GM21576 (cell line): ENCODE measurements at regions not wholly inside any gene's neighbourhood (a gene's known extent, or its start where the extent isn't known, plus 50 kb on each side); places are given as distances from the start of the nearest gene placed in this dataset.

ENCODE experiments used
- ATAC-seq: cut with Tn5 transposase; IDR thresholded peaks from one replicate; pipeline ENCODE4 v1.9.1; 2021; ENCODE audit warnings: mild to moderate bottlenecking, moderate library complexity; ENCODE audit not compliant: unreplicated experiment

DNA sequence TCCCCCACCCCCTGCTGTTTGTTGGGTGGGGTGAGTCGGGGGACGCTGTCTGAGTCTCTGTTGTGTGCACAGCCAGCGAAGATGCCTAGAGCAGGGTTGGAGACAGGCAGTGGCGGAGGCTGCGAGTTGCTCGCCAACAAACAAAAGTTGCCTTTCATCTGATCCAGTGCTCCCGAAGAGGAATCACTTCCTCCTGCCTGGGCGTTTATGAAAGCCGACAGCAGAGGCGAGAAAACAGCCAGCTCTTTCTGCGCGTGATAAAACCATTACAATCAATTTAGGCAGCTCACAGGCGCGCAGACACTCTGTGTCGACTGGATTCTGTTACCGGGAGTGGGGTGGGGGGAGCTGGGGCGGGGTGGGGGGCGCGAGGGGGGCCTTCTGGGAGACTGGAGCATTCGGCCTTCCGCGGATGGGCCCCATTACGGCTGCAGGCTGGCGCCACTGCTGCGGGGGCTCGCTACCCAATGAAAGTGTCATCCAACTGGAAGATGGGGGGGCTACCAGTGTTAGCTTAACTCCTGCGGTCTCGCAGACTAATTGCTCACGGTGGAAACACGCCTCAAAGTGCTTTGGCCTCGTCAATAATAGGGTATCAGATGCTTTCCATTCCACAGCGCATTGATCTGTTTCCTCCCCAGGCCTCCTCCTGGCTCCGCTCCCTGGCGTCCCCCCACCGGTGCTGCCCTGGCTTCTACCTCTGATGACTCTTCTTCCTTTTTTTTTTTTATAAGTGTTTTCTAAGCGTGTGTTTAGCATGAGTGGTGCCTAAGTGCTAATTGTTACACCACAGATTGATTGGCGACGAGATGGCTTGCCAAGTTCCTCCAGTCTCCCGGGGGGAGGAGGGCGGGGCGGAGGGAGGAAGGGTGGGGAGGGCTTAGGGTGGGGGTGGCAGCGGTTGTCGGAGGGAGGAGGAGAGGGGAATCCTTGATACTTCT is 678.4 kb downstream of the MED13L start:
- no peak for ATAC-seq

DNA sequence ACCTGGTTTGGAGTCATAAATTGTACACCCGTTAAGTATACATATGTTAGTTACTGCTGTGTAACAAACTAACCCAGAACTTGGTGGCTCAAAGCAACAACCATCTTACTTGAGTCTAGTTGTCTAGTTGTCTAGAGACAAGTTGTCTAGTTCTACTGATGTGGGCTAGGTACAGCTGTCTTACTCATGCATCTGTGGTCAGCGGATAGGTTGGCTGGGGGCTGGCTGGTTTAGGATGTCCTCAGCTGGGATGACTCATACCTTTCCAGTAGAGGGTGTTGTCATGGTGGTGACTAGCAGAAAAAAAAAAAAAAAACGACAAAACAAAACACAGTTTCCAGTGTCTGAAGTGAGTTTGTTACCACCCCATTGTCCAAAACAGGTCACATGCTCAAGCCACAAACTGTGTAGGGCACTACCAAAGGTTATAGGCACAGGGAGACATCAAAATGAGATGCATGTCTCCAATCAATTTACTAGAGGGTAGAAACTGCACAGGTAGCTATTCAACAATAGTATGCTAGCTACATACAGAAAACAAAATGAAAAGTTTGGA is 680.3 kb downstream of the MED13L start:
- no peak for ATAC-seq

DNA sequence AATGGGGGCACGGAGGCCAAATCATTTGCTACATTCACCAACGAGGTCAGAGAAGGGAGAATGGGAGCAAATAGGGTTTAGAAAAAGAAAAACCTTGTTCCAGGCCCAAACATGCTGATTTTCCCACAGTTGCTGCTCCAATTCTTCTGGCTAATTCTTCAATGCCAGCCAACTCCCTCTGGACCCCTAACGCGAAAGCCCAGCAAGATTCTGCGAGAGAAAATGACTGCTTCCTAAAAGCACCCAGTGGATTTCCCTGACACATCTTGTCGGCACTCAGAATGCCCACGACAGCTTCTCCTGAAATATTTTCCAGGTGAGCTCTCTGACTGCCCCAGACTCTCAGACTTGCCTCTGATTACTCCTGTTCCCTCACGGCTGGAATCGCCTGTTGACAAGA is 689.4 kb downstream of the MED13L start:
- no peak for ATAC-seq

DNA sequence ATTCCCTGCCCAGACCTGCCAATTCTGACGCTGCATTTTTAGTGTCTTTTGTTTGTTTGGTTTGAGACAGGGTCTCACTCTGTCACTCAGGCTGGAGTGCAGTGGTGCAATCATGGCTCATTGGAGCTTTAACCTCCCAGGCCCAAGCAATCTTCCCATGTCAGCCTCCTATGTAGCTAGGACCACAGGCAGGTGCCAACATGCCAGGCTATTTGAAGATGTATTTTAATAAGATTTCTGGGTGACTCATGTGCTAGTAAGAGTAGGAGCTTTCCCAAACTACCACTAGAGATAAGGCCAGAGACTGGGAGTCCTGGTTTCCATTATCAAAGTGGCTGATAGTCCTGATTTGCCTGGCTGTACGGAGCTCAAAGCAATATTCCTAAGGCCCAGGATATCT is 693.3 kb downstream of the MED13L start:
- no peak for ATAC-seq

DNA sequence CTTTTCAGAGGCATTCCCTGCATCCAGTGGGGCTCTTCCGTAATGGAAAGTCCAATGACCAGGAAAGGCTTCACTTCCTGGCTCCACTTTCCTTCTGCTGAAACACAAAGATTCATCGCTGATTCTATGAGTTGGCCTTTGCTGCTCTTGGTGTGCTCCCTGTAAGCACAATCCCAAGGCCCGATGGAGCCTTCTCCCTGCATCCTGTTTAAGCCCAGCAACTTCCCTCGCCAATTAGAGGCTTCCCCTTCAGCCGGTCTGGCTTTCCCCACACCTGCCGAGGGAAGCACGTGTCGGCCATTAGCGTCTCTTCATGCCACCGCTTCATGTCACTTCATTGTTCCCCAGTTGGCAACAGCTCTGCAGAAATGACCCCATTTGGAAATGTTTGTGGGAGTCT is 693.9 kb downstream of the MED13L start:
- ATAC-seq, result no peak

DNA sequence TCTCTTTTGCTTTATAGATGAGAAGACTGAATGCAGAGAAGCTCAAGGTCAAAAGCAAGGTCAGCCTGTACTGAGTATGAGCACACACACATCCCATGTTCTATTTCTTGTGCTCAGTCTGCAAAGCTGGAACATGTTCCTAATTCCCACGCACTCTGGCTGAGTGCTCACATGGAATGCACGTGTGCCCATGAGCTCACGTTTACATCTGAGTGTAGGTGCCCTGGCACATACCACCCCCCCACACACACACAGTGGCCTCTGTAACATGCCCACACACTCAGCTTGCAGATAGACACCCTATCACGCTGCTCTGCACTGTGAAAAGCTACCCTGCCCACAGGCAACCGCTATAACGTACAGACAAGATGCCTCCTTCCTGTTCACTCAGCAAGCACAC is 700.1 kb downstream of the MED13L start:
- ATAC-seq, result no peak

DNA sequence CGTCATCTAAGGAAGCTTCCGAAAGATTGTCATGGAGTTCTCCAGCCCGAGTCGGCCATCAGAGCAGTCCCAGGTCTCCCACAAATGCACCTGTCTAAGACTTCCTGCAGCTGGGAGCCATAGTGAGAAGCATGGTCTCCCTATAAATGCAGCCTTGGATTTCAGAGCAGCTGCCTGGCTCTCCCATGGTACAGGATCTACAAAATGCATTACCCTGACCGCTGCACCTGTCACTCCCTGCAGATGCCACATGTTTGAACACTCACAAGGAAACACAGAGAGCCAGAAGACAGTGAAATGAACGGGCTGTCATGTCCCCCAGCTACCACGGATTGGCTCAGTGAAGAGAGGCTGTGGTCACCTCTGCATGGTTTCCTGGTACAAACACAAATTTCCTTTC is 702.7 kb downstream of the MED13L start:
- no peak for ATAC-seq

DNA sequence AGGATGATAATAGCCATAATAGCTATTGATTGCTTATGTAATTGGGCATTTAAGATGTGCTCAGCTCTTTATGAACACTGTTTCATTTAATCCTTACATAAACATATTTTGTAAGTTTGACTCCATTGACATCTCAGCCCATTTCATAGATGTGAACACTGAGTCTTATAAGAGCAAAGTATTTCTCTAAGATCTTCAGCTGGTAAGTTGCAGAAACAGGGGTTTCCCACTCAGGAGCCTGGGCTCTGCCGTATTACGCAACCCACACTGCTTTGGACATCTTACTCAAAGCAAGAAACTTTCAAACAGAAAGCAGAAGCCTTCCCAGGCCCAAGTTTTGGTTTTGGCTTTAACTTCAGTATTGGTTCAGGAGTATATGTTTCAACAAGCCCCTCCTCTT is 705.1 kb downstream of the MED13L start:
- peak; percentile 86 for ATAC-seq

DNA sequence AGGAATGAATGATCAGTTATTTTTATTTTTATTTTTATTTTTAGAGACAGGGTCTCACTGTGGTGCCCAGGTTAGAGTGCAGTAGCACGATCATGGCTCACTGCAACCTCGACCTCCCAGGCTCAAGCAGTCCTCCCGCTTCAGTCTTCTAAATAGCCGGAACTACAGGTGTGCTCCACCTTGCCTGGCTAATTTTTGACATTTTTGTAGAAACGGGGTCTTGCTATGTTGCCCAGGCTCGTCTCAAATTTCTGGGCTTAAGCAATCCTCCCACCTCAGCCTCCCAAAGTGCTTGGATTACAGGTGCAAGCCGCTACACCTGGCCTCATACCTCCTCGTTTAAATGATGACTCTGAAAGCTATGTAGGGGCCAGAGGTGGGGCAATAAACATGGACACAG is 706.0 kb downstream of the MED13L start:
- ATAC-seq, result no peak

DNA sequence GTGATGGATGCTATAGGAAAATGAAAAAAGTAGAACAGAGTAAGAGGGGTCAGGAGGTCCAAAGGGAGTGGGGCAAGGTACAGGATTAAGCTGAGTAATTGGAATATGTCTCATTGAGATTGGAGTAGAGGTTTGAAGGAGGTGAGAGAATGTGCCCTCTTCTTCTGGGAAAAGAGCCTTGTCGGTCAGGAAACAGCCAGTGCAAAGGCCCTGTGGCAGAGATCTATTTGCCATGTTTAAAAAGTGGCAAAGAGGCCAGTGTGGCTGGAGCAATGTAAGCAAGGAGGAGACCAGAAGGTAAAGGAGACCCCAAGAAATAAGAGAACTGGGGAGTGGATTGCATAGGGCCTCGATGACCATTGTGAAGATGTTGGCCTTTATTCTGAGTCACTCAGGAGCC is 706.5 kb downstream of the MED13L start:
- no peak for ATAC-seq

DNA sequence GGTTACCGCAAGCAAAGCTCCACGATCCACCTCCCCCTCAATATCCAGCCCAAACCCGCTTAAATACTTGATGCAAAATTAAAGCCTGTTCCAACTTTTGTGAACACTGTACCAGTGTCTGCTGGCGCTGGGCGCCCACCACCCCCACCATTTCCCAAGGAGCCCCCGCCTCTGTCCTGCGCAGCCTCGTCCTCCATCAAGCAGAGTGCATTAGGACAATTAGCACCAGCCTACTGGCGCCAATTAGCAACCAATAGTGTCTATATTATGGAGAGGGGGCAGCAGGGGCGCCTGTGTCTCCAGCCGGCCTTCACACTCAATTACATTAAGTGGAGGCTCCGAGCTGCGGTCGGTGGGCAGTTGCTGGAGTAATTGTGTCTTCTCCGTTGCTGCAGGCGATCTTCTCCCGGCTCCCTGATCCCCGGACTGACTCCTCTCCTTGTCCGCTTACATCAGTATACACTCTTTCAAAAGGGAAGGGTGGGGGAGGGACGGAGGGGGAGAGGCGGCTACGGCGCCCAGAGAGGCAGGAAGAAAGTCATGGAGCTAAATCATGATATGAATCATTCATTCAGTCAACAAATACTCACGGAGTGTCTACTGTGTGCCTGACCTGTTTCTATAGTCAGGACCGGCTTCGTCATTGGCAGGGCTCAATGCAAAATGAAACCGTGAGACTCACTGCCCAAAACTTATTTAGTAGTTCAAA is 707.3 kb downstream of the MED13L start:
- ATAC-seq, result no peak

DNA sequence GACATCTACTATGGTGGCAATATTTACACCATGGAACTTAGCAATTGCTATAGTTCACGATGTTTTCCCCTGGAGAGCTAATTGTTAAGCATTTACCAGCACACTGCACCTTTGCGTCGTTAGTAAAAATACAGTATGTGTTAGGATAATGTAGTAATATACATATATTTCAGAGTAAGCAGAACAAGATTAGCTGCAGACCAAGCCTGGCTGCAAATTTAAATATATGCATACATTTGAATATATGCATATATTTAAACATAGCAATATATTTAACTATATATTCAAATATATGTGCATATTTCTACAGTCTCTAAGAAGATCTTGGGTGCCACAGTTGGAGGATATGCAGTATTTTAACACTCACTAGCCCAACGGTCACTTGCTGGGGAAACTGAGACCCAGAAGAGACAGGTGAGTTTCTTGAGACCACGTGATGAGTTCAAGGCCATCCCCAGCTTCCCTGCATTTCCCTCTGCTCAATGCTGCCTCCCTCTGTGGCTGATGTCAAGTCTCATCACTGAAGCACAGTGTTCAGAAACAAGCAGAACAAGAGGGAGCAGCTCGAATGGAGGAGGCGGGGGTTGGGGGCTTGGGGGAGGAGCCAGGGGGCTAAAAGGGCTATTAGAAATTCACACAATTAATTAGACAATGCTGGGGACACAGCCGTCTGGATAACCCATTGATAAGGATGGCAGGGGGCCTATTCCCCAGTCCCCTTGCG is 708.0 kb downstream of the MED13L start:
- ATAC-seq, result no peak

DNA sequence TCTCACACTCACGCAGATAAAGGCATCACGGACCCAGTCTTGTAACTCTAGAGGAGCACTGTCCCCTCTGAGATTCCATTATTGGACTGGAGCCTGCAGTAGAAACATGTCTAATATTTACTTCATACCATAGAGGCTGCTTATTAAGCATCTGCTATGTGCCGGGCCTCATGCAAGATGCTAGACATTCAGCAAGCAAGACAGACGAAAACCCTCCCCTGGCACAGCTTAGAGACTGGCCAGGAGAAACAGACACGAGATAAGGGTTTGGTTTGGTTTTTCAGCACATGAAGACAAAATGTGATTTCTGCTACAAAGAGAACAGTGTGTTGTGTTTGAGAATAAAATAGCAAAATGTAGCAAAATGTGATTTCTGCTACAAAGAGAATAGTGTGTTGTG is 719.2 kb downstream of the MED13L start:
- no peak for ATAC-seq

DNA sequence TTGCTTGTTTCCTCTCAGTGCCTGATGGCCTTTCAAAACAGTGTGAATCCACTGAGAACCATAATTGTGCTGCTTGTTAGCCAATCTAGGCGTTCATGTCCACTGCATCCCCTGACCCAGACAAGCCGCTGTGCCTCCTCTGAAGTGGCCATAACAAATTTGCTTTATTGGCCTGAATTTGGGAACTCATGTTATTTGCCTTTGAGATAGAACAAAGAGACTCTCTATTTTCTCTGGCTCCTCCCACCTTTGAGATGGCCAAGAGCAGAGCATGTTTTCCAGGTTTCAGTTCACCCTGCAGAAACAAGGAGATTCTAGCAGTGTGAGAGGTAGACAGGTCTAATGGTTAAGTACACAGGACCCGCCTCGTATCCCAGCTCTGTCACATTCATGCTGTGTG is 723.9 kb downstream of the MED13L start:
- no peak for ATAC-seq

DNA sequence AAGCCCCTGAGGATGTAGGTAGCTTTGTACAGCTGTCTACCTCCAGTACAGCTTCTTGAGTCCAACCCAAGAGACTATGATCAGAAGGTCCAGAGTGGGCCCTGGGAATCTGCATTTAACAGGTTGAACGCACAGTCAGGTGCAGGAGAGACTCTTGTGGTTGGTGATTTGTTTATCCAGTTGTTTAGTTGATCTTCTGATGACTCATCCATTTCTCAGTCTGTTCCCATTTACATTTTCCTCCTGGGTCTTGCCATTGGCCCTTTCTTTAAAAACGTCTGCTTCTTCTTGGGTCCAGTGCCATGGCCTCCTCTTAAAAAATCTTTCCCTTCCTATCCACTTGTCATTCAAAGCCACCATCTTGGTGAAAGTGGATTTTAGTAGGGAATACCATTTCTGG is 734.2 kb downstream of the MED13L start:
- ATAC-seq, result no peak

DNA sequence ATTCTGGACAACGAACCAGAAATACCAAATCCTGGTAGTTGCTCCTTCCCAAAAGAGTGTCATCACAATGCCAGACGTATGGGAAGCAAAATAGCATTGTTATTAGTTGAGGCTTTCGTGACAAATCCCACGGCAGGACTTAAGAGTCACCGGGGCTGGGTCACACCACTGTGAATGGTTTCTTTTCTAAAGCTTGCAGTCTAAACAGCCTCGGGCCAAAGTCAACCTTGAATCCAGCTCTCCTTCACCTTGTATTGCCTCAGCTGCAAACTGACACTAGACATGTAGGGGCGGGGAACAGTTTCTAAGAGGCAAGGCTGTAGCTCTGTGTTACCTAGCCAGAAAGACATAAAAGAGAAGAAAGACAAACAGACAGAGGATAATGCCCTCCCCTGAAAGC is 734.8 kb downstream of the MED13L start:
- no peak for ATAC-seq

DNA sequence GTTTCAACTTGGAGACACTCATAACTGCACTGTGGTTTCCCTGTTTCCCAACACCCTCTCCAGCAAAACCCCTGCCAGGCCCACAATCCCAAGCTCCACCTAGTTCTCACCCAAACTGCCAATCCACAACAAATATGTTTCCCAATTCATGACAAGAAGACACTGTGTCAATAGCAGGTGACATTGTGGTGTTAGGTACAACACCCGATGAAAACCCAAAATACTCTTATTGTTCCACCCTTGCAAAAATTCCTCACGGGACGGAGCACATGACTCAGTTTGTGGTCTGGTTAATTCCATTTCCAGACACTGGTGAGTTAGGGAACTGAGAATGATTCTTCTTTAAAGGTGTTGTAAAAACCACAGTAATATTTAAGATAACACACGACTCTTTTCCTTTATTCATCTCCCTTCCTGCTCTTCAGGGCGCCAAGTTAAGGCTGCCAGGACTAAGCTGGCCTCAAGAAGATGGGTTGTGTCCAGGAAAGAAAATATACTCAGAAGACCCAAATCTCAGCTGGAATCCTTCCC is 735.5 kb downstream of the MED13L start:
- ATAC-seq, result no peak

DNA sequence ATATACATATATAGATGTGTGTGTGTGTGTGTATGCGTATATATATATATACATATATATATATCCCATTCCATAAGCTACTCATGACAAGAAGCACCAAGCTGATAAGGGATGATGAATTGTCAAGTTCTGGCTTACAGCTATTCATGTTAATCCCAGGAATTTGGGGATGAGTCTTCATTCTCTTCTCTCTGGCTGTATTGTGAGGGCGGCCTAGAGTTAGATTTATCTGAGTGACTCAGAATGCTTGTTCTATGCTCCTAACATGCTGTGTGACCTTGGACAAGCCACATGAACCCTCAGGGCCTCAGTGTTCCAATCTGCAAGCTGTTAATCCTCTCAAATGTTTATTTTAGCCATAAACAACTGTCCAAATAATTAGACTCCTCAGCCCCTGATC is 749.0 kb downstream of the MED13L start:
- ATAC-seq, result no peak

DNA sequence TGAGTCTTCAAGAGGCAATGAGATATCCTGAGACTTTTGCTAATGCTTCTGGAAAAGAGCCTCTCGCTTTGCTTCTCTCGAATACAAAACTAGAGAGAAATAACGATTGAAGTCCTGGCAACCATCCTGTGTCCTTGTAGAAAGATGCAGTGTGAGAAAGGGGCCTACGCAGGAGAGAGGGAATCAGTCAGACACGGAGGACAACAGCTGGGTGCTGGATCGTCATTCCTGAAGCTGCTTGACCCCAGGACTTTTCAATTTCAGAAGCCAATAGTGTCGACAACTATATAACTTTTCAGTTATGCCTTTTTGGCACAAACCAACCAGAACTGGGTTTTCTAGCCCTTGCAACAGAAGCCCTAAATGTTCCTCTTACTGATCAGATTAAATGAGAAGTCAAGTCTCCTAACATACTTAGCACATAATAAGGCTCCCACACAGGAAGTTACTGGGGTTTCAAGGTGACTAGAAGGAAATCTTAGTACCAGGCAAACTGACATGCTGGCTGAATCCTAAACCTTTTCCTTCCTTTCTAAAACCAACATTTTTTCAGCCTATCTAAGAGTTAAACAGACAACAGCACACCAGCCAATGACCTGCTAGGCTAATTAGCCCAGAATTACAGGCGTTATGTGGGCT is 755.6 kb downstream of the MED13L start:
- ATAC-seq, result no peak

DNA sequence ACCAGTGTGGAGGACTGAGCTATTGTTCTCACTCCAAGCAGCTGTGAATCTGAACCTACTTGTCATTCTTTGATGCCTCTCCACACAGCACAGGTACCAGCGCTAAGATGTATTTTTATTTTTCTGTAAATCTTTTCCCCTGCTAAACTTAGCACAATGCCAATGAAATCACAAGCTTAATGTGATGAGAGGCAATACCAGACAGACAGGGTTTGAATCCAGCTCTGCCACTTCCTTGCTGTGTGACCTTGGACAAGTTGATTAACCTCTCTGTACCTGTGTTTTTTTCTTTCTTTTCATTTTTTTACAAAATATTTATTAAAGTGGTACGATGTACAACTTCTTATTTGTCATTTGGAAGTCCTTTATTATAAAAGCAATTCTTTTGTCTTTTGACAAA is 757.6 kb downstream of the MED13L start:
- ATAC-seq, result no peak

DNA sequence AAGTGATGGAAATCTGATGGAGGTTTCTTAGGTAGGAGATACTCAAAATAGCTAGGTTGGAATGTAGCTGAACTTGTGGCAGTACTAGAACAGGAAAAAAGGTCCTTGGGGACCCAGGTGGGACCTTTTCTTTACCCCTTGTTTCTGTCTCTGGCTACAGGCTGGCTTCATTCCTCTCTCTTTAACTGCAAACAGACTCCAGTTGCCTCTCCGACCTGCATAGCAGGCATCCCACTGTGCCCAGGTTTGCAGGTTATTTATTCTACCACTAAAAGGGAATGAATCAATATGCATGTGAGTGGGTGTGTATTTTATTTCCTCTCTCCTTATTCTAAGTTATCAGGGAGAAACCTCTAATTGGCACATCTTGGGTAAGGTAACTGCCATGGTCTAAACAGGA is 758.1 kb downstream of the MED13L start:
- ATAC-seq, result no peak
